Keratinocyte (primary cell): ENCODE measurements at regions not wholly inside any gene's neighbourhood (a gene's known extent, or its start where the extent isn't known, plus 50 kb on each side); places are given as distances from the start of the nearest gene placed in this dataset.

ENCODE experiments used
- DNase-seq: peaks from one replicate; pipeline ENCODE4 v3.0.0-alpha.2; 2011; ENCODE audit warnings: low read depth, missing footprints, low spot score
- FAIRE-seq: peaks from 2 replicates; lab custom pipeline; 2011; peaks lifted over from hg19 to GRCh38; lab: Jason Lieb, UNC
- H2AFZ ChIP-seq: 2 replicates; pipeline ENCODE4 v1.6.0; 2012; ENCODE audit warnings: low read length, control low read depth, inconsistent platforms; ENCODE audit not compliant: control insufficient read depth
- H3K27ac ChIP-seq: 2 replicates; pipeline ENCODE4 v1.5.1; 2011; ENCODE audit warnings: low read length; ENCODE audit not compliant: control insufficient read depth, insufficient read depth
- H3K27me3 ChIP-seq: 3 replicates; pipeline ENCODE4 v1.6.0; 2011; ENCODE audit warnings: low read length; ENCODE audit not compliant: control insufficient read depth, insufficient read depth; ENCODE audit errors: extremely low read depth
- H3K36me3 ChIP-seq, 2 experiments: 2 replicates in 1 of 2; 3 replicates in 1 of 2; pipeline ENCODE4 v1.5.1; 2011; ENCODE audit warnings: low read length in 2 of 2, mild to moderate bottlenecking in 1 of 2; ENCODE audit not compliant: control insufficient read depth in 2 of 2, insufficient read depth in 2 of 2; ENCODE audit errors: extremely low read depth in 1 of 2
- H3K4me1 ChIP-seq: 3 replicates; pipeline ENCODE4 v1.5.1; 2011; ENCODE audit warnings: low read length; ENCODE audit not compliant: control insufficient read depth, insufficient read depth; ENCODE audit errors: extremely low read depth
- H3K4me2 ChIP-seq: 3 replicates; pipeline ENCODE4 v1.6.0; 2011; ENCODE audit warnings: low read depth, low read length; ENCODE audit not compliant: control insufficient read depth, insufficient read depth; ENCODE audit errors: extremely low read depth
- H3K4me3 ChIP-seq, 3 experiments: fragments of 200-600 bp in 1 of 3; sonication (generic) in 1 of 3; 2 replicates in 2 of 3; 3 replicates in 1 of 3; pipeline ENCODE4 v1.5.1; 2011 to 2016; ENCODE audit warnings: low read length in 3 of 3, mild to moderate bottlenecking in 3 of 3, control low read depth in 2 of 3, inconsistent platforms in 1 of 3, low read depth in 1 of 3, mixed read lengths in 1 of 3, mixed run types in 1 of 3, moderate library complexity in 1 of 3; ENCODE audit not compliant: control insufficient read depth in 2 of 3, insufficient read depth in 2 of 3; ENCODE audit errors: extremely low read depth in 1 of 3
- H3K79me2 ChIP-seq: 2 replicates; pipeline ENCODE4 v1.6.0; 2012; ENCODE audit warnings: low read length; ENCODE audit not compliant: control insufficient read depth, insufficient read depth
- H3K9ac ChIP-seq: 3 replicates; pipeline ENCODE4 v1.6.0; 2011; ENCODE audit warnings: low read length; ENCODE audit not compliant: control insufficient read depth, insufficient read depth; ENCODE audit errors: extremely low read depth
- H3K9me1 ChIP-seq: 3 replicates; pipeline ENCODE4 v1.6.0; 2011; ENCODE audit warnings: low read length; ENCODE audit not compliant: control insufficient read depth, insufficient read depth; ENCODE audit errors: extremely low read depth
- H3K9me3 ChIP-seq: 2 replicates; pipeline ENCODE4 v1.5.1; 2012; ENCODE audit warnings: low read depth, low read length; ENCODE audit not compliant: control insufficient read depth
- H4K20me1 ChIP-seq: 3 replicates; pipeline ENCODE4 v1.6.0; 2011; ENCODE audit warnings: low read length; ENCODE audit not compliant: control insufficient read depth, insufficient read depth; ENCODE audit errors: extremely low read depth
- EZH2 ChIP-seq: IDR thresholded peaks from one replicate; pipeline ENCODE4 v1.6.1; 2012; ENCODE audit warnings: inconsistent platforms, mild to moderate bottlenecking, low read length, moderate library complexity
- dilution Hi-C: fragments of 300-500 bp; cut with MboI; formaldehyde crosslinking; loops from one replicate; pipeline ENCODE4 v1.7.0; 2020; ENCODE audit warnings: low sequenced_read_pairs; ENCODE audit not compliant: extremely low pct_ligation_motif_present
- TF ChIP-seq, protein P1 (sequence below), 3 experiments: IDR thresholded peaks in 1 of 3; conservative IDR thresholded peaks in 1 of 3; optimal IDR thresholded peaks in 1 of 3; 2 replicates in 2 of 3; 3 replicates in 1 of 3; pipeline versions ENCODE3 to v1.5.1; 2011; ENCODE audit warnings: low read length in 3 of 3, mild to moderate bottlenecking in 3 of 3, moderate library complexity in 2 of 3, control low read depth in 1 of 3, inconsistent platforms in 1 of 3; ENCODE audit not compliant: insufficient read depth in 2 of 3; ENCODE audit errors: extremely low read depth in 1 of 3

DNA sequence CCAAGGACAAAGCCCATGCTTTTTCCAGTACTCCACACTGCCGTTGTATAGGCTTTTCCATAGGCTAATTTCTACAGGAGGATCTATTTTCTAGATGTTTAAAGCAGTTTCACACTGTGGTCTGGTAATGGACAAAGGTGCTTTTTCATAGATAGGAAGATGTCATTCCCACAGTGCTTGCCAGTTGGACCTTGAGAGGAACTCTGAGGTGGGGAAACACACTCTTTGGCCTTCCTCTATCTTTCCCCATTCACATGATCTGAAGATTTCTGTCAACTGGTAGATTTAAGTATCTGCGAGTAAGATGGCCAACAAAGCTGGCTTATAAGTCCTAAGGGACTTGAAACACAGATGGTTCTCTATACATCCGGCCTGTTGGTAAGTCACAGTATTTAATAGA lies 477.3 kb downstream of the UTRN start:
- Histone ChIP-seq H3K4me3 (no peak overlapping the region), H3K4me2 (no peak overlapping the region), H3K27me3 (no peaks in the 10 kb centered on the region), H3K9me3 (no peaks in the 10 kb centered on the region), H2AFZ (no peak overlapping the region), H3K79me2 (no peaks in the 10 kb centered on the region), H3K9me1 (no peaks in the 10 kb centered on the region), H3K9ac (no peak overlapping the region), H3K4me1 (peaks cover 3% of the 10 kb centered on the region), H4K20me1 (no peaks in the 10 kb centered on the region), H3K27ac (no peak overlapping the region), H3K36me3 (no peaks in the 10 kb centered on the region)
- dilution Hi-C loops: no loop called here
- FAIRE-seq: no peak
- no peak for DNase-seq
- TF ChIP-seq, protein P1, sequence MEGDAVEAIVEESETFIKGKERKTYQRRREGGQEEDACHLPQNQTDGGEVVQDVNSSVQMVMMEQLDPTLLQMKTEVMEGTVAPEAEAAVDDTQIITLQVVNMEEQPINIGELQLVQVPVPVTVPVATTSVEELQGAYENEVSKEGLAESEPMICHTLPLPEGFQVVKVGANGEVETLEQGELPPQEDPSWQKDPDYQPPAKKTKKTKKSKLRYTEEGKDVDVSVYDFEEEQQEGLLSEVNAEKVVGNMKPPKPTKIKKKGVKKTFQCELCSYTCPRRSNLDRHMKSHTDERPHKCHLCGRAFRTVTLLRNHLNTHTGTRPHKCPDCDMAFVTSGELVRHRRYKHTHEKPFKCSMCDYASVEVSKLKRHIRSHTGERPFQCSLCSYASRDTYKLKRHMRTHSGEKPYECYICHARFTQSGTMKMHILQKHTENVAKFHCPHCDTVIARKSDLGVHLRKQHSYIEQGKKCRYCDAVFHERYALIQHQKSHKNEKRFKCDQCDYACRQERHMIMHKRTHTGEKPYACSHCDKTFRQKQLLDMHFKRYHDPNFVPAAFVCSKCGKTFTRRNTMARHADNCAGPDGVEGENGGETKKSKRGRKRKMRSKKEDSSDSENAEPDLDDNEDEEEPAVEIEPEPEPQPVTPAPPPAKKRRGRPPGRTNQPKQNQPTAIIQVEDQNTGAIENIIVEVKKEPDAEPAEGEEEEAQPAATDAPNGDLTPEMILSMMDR (optimal IDR thresholded peaks at IDR 0.05 in 1 of 3, IDR thresholded peaks at IDR 0.05 in 1 of 3, conservative IDR thresholded peaks at IDR 0.05 in 1 of 3; ENCODE audit: extremely low read depth in 1 of 3, insufficient read depth in 2 of 3, low read length in 3 of 3): no peak
- no peak for TF ChIP-seq EZH2

DNA sequence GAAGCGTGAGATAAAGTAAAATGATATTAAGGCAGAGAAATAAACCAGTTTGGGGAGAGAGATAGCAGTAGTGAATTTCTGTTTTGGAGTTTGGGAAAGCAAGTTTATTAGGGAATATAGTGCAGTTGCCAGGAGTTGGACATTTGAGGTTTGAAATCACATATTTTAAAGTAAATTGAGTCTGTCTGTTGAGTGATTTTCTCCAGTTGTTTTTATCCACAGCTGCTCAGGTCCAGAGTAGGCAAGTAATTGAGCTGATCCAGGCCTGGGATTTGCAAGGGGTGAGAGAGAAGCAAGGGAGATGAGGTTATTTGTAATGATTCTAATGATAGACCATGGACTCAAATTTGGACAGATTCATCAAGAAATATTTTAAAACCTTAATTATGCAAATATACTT lies 481.9 kb downstream of the UTRN start:
- no peaks in the 10 kb centered on the region for H4K20me1 ChIP-seq
- H3K9me3 ChIP-seq: no peaks in the 10 kb centered on the region
- no peak for TF ChIP-seq EZH2
- TF ChIP-seq, protein P1 (optimal IDR thresholded peaks at IDR 0.05 in 1 of 3, IDR thresholded peaks at IDR 0.05 in 1 of 3, conservative IDR thresholded peaks at IDR 0.05 in 1 of 3; ENCODE audit: extremely low read depth in 1 of 3, insufficient read depth in 2 of 3, low read length in 3 of 3): no peak
- H3K9me1 ChIP-seq: no peaks in the 10 kb centered on the region
- no peaks in the 10 kb centered on the region for H3K27me3 ChIP-seq
- no peak overlapping the region for H3K4me3 ChIP-seq
- no peak overlapping the region for H3K9ac ChIP-seq
- H3K27ac ChIP-seq: no peak overlapping the region
- no peak overlapping the region for H2AFZ ChIP-seq
- dilution Hi-C loops: no loop called here
- H3K36me3 ChIP-seq: no peaks in the 10 kb centered on the region
- DNase-seq: no peak
- H3K4me2 ChIP-seq: no peak overlapping the region
- H3K79me2 ChIP-seq: no peaks in the 10 kb centered on the region
- no peaks in the 10 kb centered on the region for H3K4me1 ChIP-seq
- no peak for FAIRE-seq
